AG10803 (cell line): ENCODE measurements at regions not wholly inside any gene's neighbourhood (a gene's known extent, or its start where the extent isn't known, plus 50 kb on each side); places are given as distances from the start of the nearest gene placed in this dataset.

Experiments
- DNase-seq: peaks from one replicate; pipeline ENCODE4 v3.0.0; 2010; ENCODE audit warnings: low read depth
- H3K4me3 ChIP-seq: 2 replicates; pipeline ENCODE4 v1.5.1; 2011; ENCODE audit warnings: mild to moderate bottlenecking, low read length, control low read depth
- TF ChIP-seq, protein P1 (sequence below): conservative IDR thresholded peaks from 2 replicates; pipeline ENCODE4 v1.5.1; 2011; ENCODE audit warnings: mild to moderate bottlenecking, low read length, control low read depth, inconsistent platforms

DNA sequence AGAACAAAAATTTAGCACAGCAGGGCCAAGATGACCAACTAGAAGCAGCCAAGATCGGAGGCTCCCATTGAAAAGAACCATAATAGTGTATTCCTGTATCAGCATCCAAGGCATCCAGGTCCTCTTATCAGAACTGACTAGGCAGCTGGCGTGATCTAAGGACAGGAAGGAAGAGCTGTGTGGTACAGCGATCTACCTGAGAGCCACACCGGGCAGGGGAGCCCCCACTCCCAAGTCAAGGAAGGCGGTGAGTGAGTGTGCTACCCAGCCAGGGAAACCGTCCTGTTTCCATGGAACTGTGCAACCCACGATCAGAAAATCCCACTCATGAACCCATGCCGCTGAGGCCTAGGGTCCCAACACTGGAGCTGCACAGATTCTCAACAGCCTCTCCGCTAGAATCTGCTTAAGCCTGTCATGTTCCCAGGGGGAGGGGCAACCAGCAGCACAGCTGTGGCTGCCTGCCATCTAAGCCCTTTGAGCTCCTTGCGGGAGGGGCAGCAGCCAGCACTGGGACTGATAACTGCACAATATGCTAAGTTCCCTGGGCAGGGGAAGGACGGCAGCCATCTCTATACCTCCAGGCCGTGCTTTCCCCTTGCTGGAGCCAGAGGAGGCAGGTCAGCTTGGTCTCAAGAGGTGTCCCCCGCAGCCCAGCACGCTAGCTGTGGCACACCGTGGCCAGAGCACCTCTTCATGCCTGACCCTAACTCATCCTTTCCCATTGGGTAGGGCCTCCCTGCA lies 213.0 kb upstream of the SMIM30 start:
- DNase-seq: no peak
- TF ChIP-seq, protein P1, sequence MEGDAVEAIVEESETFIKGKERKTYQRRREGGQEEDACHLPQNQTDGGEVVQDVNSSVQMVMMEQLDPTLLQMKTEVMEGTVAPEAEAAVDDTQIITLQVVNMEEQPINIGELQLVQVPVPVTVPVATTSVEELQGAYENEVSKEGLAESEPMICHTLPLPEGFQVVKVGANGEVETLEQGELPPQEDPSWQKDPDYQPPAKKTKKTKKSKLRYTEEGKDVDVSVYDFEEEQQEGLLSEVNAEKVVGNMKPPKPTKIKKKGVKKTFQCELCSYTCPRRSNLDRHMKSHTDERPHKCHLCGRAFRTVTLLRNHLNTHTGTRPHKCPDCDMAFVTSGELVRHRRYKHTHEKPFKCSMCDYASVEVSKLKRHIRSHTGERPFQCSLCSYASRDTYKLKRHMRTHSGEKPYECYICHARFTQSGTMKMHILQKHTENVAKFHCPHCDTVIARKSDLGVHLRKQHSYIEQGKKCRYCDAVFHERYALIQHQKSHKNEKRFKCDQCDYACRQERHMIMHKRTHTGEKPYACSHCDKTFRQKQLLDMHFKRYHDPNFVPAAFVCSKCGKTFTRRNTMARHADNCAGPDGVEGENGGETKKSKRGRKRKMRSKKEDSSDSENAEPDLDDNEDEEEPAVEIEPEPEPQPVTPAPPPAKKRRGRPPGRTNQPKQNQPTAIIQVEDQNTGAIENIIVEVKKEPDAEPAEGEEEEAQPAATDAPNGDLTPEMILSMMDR: no peak
- no peak overlapping the region for H3K4me3 ChIP-seq

DNA sequence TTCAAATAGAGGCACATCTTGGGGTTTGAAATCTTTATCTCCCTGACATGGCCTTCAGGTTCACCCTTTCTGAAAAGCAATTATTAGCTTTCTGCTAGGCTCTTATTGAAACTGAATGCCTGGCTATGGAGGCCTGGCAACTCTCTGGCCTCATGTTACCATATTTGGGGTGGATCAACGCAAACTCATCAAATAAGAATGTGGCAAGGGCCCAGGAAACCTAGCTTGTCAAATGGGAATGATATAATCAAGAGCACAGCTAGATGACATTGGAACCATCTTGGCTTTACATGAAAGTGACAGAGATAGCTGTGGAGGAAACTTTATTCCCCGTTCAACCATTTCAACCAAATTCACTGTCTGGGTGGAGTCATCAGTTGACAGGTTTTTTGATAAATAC lies 202.8 kb upstream of the SMIM30 start:
- TF ChIP-seq, protein P1: no peak
- no peak for DNase-seq

DNA sequence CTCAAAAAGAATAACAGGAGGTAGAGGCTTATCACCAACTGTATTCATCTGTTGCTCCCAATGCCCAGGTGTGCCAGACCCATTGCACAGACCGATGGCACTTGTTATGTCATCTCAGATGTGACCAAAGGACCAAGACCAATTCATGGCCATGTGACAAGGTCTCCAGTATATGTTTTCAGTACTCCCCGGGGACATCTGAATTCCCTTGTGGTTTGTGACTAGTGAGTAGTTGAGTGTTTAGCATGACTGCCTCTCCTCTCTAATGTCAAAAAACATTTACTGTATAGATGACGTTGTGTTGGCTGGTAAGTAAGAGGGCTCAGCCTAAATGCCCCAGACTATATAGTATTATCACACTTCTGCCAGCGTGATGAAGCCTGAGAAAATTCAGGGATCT lies 202.1 kb upstream of the SMIM30 start:
- DNase-seq: no peak
- TF ChIP-seq, protein P1: no peak
- no peak overlapping the region for H3K4me3 ChIP-seq

More for the DNA sequence above, 202.8 kb upstream of the SMIM30 start:
- H3K4me3 ChIP-seq: no peak overlapping the region

DNA sequence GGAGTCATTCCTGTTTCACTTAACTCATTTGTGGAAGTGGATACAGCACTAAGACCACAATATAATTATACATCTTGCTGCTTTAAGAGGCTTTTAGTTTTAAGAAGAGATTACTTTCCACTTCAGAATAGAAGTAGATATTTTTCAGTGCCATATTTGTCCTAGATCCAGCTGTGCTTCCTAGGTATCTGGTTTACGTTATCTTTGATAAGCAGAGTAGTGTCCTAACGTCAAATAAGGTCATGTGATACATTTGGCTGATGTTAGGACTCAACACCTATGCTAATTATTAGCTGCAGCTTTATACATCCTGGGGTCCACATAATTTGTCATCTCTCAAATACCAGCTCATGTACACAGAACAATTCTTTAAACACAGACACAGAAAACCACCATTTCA lies 196.2 kb upstream of the SMIM30 start:
- TF ChIP-seq, protein P1: no peak
- no peak overlapping the region for H3K4me3 ChIP-seq
- DNase-seq: no peak

DNA sequence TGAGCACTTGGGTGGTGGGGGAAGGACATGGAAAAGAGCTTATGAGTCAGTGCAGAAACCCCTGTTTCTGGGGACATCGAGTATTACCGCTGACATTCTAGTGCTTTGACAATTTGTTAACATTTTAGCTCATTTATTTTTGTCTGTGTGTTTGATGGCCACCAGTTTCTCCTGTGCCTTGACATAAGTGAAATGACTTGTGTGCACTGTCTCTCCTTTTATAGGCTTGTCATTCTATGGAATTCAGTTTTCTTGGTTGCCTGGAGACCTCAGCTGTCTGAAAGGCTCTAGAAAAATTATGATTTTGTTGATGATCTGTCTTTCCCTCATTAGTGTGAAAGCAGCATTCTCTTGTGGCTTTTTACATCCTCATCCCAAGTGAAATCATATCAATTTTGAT lies 190.0 kb upstream of the SMIM30 start:
- DNase-seq: no peak
- H3K4me3 ChIP-seq: no peak overlapping the region
- TF ChIP-seq, protein P1: no peak

DNA sequence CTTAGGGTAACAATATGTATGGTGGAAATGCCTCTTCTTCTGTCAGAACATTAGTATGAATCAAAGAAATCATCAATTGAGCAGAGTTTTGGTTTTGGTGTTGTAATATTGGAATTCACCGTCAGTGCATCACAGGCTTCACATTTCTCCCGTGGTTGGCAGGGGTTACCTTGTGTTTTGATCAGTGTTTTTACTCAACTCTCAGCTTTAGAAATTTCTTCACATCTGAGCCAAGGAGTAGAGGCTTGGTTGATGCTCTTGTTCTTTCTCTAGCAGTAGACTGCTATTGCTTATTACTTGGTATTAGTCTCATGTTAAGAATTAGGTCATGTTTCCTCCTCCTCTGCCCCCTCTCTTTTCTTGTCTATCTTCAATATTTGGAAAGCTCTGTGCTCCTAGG lies 188.8 kb upstream of the SMIM30 start:
- no peak for DNase-seq
- TF ChIP-seq, protein P1: no peak

DNA sequence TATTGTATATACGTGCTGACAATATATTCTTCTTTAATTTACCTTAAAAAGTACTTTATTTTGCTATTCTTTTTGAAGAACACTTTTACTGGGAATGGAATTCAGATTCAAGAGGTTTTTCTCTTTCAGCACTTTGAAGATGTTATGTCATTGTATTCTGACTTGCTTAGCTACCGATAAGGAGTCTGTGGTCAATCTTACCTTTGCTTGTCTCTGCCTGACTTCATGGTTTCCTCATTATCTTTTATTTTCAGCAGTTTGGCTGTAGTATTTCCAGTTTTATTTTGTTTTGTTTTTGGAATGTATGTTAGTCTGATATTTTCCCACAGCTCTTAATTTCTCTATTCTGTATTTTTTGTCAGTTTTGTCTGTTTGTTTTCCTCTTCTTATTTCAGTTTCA lies 187.9 kb upstream of the SMIM30 start:
- DNase-seq: no peak
- TF ChIP-seq, protein P1: no peak
- no peak overlapping the region for H3K4me3 ChIP-seq

More for the DNA sequence above, 188.8 kb upstream of the SMIM30 start:
- no peak overlapping the region for H3K4me3 ChIP-seq
